GM12892 (cell line): ENCODE measurements at regions not wholly inside any gene's neighbourhood (a gene's known extent, or its start where the extent isn't known, plus 50 kb on each side); places are given as distances from the start of the nearest gene placed in this dataset.

Source experiments
- DNase-seq: peaks from one replicate; pipeline ENCODE4 v3.0.0; 2011; ENCODE audit not compliant: insufficient read length
- FAIRE-seq: peaks from 2 replicates; lab custom pipeline; 2011; peaks lifted over from hg19 to GRCh38; lab: Jason Lieb, UNC
- POLR2A ChIP-seq: IDR thresholded peaks from 2 replicates; pipeline ENCODE4 v1.6.1; 2011; ENCODE audit warnings: low read depth, low read length, control low read depth
- POLR2AphosphoS5 ChIP-seq: IDR thresholded peaks from 2 replicates; pipeline ENCODE4 v1.6.1; 2011; ENCODE audit warnings: low read depth, low read length, control low read depth
- TAF1 ChIP-seq: IDR thresholded peaks from 2 replicates; pipeline ENCODE4 v1.6.1; 2011; ENCODE audit warnings: low read depth, mild to moderate bottlenecking, control low read depth, low read length, borderline replicate concordance

DNA sequence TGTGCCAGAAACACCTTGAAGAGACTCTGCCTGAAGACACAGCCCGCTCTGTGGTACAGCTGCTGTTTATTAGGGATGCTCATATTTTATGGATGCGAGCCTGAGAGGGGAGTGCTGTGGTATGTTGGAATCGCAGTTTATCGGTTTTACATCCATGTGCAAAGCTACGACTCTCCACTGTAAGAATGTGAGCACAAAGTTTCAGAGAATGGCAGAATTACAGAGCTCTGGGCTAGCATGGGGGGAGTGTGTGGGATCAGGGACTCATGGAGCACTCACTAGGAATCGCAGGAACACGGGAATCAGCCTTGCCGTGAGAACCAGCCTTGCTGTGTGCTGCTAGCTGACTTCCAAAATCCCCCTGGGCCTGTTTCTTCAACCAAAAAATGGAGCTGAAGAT, 199.9 kb downstream of the RNF144A start:
- TF ChIP-seq POLR2A (no peak), TAF1 (no peak), POLR2AphosphoS5 (no peak)
- FAIRE-seq (no peak), DNase-seq (no peak)

DNA sequence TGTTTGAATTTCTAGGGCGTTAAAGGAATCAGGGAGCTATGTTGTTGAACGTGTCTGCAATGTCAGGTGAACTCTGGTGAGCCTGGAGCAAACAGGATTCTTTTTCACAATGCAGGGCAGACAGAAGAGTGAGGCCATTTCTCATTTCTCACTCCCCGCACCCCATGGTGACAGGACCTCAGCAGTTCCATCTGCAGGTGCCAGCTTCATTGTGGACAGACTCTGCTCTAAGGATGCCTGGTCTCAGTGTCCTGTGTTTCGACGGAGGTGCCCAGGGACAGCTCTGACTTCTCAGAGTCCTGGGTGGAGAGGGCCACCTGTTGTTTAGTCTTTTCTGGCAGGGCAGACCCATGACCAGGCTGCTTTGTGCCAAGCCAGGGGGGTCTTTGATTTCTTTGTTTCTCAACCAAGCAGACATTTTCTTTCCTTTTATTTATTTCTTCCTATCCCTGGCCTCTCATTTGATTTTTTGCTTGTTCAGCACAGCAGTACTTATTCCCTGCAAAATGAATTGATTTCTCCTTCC, 201.5 kb downstream of the RNF144A start:
- TF ChIP-seq POLR2A, result no peak
- TF ChIP-seq TAF1, result no peak
- no peak for TF ChIP-seq POLR2AphosphoS5
- FAIRE-seq (no peak), DNase-seq (no peak)

DNA sequence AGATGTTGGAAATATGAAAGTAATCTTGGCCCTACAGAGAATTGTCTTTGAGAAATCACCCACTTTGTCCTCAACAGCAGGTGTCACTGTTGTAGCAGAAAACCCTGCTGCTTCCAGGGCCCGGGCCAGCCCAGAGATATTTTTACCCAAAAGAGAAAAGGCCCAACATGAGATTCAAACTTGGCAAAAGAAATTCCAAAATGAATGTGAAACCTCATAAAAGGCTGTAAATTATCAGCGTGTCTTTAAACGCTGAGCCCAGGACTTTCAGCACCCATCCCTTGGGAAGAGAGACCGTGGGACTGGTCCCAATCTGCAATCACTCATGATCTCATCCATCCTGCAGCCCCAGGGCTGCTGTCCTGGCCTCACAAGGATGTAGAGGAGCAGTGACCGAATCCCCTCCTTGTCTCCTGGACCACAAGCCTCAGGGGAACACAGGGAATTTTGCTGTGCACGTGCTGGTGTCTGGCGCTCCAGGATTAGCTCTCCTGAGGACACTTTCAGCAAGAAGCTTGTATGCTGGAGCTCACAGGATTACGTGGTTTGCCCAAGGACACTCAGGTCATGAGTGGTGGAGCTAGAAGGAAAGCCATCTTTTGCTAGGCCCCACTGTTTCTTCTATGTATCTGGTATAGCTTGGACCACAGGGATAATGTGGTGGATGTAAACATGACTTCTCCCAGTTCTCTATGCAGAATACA, 202.1 kb downstream of the RNF144A start:
- no peak for DNase-seq
- TF ChIP-seq POLR2A (no peak), POLR2AphosphoS5 (no peak), TAF1 (no peak)
- FAIRE-seq, result no peak

DNA sequence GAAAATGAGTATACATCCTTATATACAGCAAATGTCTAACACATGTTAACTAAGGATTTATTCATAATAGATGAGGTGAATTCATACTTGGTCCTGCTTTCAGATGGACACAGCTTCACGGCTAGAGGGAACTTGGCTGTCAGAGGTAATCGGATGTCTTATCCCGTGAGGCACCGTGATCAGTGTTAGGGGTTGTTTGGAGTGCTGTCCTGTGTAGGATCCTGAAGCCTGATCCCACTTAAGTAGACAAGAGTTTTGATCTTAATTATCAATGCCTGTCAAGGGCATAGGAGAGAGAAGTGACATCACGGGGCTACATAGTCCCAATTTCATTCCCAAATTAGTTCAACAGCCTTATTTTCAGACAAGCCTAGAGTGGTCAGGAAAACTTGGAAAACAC, 204.6 kb downstream of the RNF144A start:
- DNase-seq, result no peak
- FAIRE-seq, result no peak

DNA sequence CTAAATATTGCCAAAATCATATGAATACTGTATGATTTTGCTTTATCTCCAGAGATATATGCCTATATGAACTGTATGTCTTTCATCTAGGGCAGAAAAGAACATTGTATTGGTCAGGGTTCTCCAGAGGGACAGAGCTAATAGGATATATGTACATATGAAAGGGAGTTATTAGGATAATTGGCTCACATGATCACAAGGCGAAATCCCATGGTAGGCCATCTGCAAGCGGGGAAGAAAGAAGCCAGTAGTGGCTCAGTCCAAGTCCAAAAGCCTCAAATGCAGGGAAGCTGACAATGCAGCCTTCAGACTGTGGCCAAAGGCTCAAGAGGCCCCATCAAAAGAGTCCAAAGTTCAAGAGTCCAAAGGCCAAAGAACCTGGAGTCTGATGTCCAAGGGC, 209.9 kb downstream of the RNF144A start:
- no peak for DNase-seq
- no peak for FAIRE-seq
- no peak for TF ChIP-seq TAF1
- no peak for TF ChIP-seq POLR2A
- no peak for TF ChIP-seq POLR2AphosphoS5

More for the DNA sequence above, 204.6 kb downstream of the RNF144A start:
- TF ChIP-seq POLR2AphosphoS5, result no peak

DNA sequence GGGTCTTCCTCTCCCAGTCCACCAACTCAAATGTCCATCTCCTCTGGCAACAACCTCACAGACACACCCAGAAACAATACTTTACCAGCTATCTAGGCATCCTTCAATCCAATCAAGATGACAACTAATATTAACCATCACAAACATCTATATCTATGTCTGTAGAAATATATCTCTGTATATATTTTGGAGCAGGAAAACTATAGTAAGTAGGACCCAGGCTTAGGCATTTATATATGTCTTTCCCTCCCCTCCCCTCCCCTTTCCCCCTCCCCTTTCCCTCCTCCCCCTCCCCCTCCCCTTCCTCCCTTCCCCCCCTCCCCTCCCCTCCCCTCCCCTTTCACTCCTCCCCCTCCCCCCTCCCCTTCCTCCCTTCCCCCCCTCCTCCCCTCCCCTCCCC, 210.5 kb downstream of the RNF144A start:
- FAIRE-seq, result no peak
- TF ChIP-seq POLR2AphosphoS5 (no peak), POLR2A (no peak), TAF1 (no peak)
- DNase-seq, result no peak

DNA sequence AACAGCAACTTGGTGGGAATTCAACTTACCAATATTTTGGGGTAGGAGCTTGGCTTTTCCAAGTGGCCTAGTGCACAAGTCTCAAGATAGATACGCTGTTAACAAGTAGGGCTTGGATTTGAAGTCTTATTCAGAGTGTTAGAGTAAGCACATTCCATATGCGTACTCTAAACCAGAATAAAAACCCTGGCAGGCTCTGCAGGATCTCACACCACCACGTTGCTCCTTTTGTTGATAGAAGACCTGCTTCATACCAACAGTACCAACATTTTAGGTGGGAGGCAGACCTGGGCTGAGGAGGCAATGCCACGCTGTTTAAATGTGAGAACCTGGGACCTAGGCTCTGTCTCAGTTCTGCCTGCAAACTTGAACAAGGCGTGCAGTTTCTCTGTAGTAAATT, 214.0 kb downstream of the RNF144A start:
- FAIRE-seq, result no peak
- DNase-seq, result no peak
- TF ChIP-seq POLR2A (no peak), TAF1 (no peak), POLR2AphosphoS5 (no peak)

DNA sequence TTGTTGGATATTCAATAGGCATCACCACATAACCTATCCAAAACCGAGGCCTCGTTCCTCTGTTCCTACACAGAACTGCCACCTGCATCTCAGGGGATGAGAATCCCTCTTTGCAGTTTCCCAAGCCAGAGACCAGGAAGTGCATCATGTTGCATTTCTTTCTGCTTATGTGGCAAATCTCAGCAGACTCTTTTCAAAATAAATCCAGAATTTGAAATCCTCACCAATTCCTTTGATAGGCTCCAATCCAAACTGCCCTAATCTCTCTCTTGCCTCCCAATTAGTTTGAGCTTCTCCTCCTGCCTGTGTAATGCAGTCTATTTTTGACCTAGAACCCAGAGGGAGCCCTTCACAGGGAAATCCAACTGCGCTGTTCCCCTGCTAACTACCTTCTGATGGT, 215.5 kb downstream of the RNF144A start:
- no peak for TF ChIP-seq POLR2A
- TF ChIP-seq POLR2AphosphoS5, result no peak
- no peak for TF ChIP-seq TAF1
- FAIRE-seq (no peak), DNase-seq (no peak)

DNA sequence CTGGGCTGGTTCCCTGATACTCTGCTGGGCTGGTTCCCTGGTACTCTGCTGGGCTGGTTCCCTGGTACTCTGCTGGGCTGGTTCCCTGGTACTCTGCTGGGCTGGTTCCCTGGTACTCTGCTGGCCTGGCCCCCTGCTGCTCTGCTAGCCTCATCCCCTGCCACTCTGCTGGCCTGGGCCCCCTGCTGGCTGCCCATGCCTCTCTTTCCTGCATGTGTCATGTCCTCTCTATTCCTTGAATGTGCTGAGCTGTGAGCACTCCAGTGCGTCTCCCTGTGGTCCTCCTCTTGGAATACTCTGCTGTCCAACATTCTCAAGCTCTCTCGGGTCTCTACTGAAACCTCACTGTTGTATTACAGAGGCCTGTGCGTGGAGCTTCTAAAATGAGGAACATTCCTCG, 216.3 kb downstream of the RNF144A start:
- TF ChIP-seq POLR2A (no peak), TAF1 (no peak), POLR2AphosphoS5 (no peak)
- no peak for DNase-seq
- FAIRE-seq, result no peak

DNA sequence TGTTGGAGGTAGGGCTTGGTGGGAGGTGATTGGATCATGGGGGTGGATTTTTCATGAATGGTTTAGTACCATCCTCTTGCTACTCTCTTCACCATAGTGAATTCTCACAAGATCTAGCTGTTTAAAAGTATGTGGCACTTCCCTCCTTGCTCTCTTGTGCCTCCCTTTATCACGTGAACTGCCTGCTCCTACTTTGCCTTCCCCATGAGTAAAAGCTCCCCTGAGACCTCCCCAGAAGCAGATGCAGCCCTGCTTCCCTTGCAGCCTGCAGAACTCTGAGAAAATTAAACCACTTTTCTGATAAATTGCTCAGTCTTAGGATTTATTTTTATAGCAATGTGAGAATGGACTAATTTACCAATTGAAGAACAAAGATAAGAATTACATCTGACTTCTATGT, 223.1 kb downstream of the RNF144A start:
- FAIRE-seq (no peak), DNase-seq (no peak)

DNA sequence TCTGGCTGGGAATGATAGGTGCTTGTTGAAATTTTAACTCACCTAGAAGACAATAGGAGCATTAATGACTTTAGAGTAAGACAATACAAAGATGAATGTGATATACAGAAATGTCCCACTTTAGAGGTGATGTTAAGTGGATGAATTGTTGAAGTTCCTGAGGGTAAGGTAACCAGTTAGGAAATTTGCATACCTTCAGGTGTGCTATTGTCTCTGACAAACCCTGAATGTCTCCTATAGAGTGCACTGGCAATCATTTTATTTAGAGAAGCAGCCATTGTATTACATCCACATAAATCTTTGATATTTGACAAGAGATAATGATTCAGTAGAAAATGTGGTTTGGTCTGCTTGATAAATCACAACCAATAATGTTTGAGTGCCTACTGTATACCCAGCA, 228.5 kb downstream of the RNF144A start:
- FAIRE-seq (no peak), DNase-seq (no peak)
- TF ChIP-seq POLR2A, result no peak
- TF ChIP-seq POLR2AphosphoS5, result no peak
- TF ChIP-seq TAF1, result no peak

More for the DNA sequence above, 223.1 kb downstream of the RNF144A start:
- TF ChIP-seq TAF1, result no peak
- no peak for TF ChIP-seq POLR2AphosphoS5
- no peak for TF ChIP-seq POLR2A

DNA sequence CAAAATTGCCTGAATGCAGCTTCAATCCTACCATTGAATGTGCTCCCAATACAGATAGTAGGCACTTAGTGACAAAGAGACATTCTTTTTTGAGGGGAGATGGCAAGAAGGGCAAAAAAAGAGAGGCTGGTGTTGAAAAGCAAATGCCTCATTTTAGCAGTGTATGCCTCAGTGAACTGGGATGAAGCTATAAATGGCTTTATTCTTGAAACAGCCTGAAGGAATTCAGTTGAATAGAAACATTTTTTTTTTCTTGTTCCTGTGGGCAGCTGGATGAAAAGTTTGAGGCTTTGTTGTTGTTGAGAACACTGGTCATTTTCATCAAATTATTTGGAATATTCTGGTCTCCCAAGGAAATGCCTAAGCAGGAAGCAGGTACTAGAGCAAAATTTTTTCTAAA, 228.9 kb downstream of the RNF144A start:
- no peak for TF ChIP-seq POLR2A
- TF ChIP-seq TAF1, result no peak
- no peak for TF ChIP-seq POLR2AphosphoS5
- FAIRE-seq, result no peak

DNA sequence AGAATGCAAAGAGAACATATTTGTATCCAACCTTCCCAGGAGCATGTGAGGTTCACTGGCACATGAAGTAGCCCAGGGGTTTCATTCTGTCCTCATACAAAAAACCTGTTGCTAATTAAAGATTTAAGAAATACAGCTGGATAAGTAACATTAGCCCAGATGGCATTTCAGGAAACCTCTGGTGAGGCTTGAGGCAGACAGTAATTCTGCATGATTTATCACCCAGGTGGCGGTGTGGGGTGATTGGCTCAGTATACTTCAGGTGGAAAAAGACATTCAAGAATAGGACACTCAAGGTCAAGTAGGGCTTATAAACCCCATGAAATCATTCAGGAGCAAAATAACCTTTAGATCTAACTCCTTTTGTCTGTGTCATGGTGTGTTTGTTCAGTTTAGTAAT, 237.4 kb downstream of the RNF144A start:
- DNase-seq, result no peak
- FAIRE-seq, result no peak
- TF ChIP-seq POLR2AphosphoS5 (no peak), TAF1 (no peak), POLR2A (no peak)

More for the DNA sequence above, 228.9 kb downstream of the RNF144A start:
- no peak for DNase-seq
